Bronchial epithelial cell (primary cell): ENCODE measurements at regions not wholly inside any gene's neighbourhood (a gene's known extent, or its start where the extent isn't known, plus 50 kb on each side); places are given as distances from the start of the nearest gene placed in this dataset.
A peak's percentile ranks its signal among the peaks of the same experiment; 100 is the strongest.

Experiments used
- DNase-seq: peaks from one replicate; pipeline ENCODE4 v3.0.0-alpha.2; 2010; ENCODE audit warnings: low read depth
- FAIRE-seq: peaks from 2 replicates; lab custom pipeline; 2011; peaks lifted over from hg19 to GRCh38; lab: Jason Lieb, UNC
- H3K27me3 ChIP-seq: 2 replicates; pipeline ENCODE4 v1.5.1; 2011; ENCODE audit warnings: low read length; ENCODE audit not compliant: control insufficient read depth, insufficient read depth
- H3K36me3 ChIP-seq: 2 replicates; pipeline ENCODE4 v1.5.1; 2011; ENCODE audit warnings: low read length; ENCODE audit not compliant: control insufficient read depth, insufficient read depth
- H3K4me3 ChIP-seq: 2 replicates; pipeline ENCODE4 v1.5.1; 2011; ENCODE audit warnings: mild to moderate bottlenecking, low read depth, low read length, control low read depth
- CTCF ChIP-seq: IDR thresholded peaks from 2 replicates; pipeline ENCODE4 v1.5.1; 2011; ENCODE audit warnings: mild to moderate bottlenecking, moderate library complexity, low read length, control low read depth, inconsistent platforms; ENCODE audit not compliant: insufficient read depth, severe bottlenecking

GRCh38 chr2:189261916-189262315 is 82.4 kb upstream of the COL5A2 start:
- Histone ChIP-seq H3K4me3 (no peak overlapping the region), H3K36me3 (no peaks in the 10 kb centered on the region), H3K27me3 (no peaks in the 10 kb centered on the region)
- FAIRE-seq, result no peak
- no peak for TF ChIP-seq CTCF
- DNase-seq, result no peak

- no peak for TF ChIP-seq CTCF
- no peaks in the 10 kb centered on the region for H3K27me3 ChIP-seq
- no peak for FAIRE-seq
- H3K36me3 ChIP-seq, result no peaks in the 10 kb centered on the region
- peak; percentile 89 for DNase-seq
- no peak overlapping the region for H3K4me3 ChIP-seq
These were observed 86.2 kb upstream of the COL5A2 start for GRCh38 chr2:189265696-189266320.

GRCh38 chr2:189267491-189267890 is 87.9 kb upstream of the COL5A2 start:
- no peak for FAIRE-seq
- Histone ChIP-seq H3K4me3 (no peak overlapping the region), H3K36me3 (no peaks in the 10 kb centered on the region), H3K27me3 (no peaks in the 10 kb centered on the region)
- no peak for TF ChIP-seq CTCF
- DNase-seq, result no peak

- DNase-seq (no peak), FAIRE-seq (no peak)
- H3K4me3 ChIP-seq, result no peak overlapping the region
- H3K36me3 ChIP-seq, result no peaks in the 10 kb centered on the region
- H3K27me3 ChIP-seq, result no peaks in the 10 kb centered on the region
- no peak for TF ChIP-seq CTCF
These were observed 88.5 kb upstream of the COL5A2 start for GRCh38 chr2:189267925-189268579.

- Histone ChIP-seq H3K27me3 (no peaks in the 10 kb centered on the region), H3K36me3 (no peaks in the 10 kb centered on the region), H3K4me3 (no peak overlapping the region)
- no peak for TF ChIP-seq CTCF
- DNase-seq (no peak), FAIRE-seq (no peak)
These were observed 89.2 kb upstream of the COL5A2 start for GRCh38 chr2:189268763-189269162.

GRCh38 chr2:189273734-189274133 is 94.2 kb upstream of the COL5A2 start:
- Histone ChIP-seq H3K4me3 (no peak overlapping the region), H3K36me3 (no peaks in the 10 kb centered on the region), H3K27me3 (no peaks in the 10 kb centered on the region)
- TF ChIP-seq CTCF, result no peak
- FAIRE-seq (no peak), DNase-seq (no peak)
